ENCODE measurements at regions not wholly inside any gene's neighbourhood (a gene's known extent, or its start where the extent isn't known, plus 50 kb on each side); places are given as distances from the start of the nearest gene placed in this dataset.

DNA sequence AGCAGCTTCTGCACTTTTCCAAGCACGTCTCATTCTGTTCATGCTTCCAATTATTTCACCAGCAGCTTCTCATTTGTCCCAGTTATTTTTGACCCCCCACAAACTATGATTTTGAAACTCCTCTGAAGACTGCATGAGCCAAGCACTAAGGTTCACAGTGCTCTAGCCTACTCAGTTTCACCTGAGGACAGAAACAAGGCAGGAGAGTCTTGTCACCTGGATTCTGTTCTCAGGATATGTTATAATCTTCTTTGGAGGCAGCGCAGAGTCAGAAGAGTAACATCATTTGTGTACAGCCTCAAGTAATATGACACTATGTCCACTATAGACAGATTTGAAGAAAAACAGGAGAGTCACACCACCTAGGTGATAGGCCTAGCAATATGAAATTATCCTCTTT lies 985.1 kb upstream of the TSPY4 start:
- Mint-ChIP-seq H3K36me3 (ENCODE audit: insufficient read depth) (no peaks in the 10 kb centered on the region), H3K27me3 (ENCODE audit: low read depth) (no peaks in the 10 kb centered on the region), H3K4me3 (no peak overlapping the region), H3K9me3 (peaks cover 4% of the 10 kb centered on the region), H3K4me1 (ENCODE audit: low read depth) (no peaks in the 10 kb centered on the region)
- ATAC-seq (no peak), DNase-seq (no peak)

DNA sequence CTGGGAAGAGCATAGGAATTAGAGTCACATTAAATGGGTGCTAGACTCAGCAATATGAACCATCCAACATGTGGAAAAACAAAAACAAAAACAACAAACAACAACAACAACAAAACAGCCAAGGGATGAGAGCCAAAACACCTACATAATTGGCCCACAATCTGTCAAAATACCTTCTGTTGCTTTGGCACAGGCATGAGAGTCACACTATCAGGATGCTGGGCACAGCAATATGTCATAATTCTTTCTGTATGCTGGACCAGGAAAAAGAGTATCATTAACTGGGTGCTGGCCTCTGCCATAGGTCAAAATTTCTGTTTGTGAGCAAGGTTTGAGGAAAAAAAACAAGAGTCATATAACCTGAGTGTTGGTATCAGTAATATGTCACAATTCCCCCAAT lies 979.1 kb upstream of the TSPY4 start:
- no peaks in the 10 kb centered on the region for H3K4me1 Mint-ChIP-seq (ENCODE audit: low read depth)
- H3K27me3 Mint-ChIP-seq (ENCODE audit: low read depth) = no peaks in the 10 kb centered on the region
- ATAC-seq (no peak), DNase-seq (no peak)
- no peaks in the 10 kb centered on the region for H3K36me3 Mint-ChIP-seq (ENCODE audit: insufficient read depth)
- no peak overlapping the region for H3K4me3 Mint-ChIP-seq
- no peaks in the 10 kb centered on the region for H3K9me3 Mint-ChIP-seq

DNA sequence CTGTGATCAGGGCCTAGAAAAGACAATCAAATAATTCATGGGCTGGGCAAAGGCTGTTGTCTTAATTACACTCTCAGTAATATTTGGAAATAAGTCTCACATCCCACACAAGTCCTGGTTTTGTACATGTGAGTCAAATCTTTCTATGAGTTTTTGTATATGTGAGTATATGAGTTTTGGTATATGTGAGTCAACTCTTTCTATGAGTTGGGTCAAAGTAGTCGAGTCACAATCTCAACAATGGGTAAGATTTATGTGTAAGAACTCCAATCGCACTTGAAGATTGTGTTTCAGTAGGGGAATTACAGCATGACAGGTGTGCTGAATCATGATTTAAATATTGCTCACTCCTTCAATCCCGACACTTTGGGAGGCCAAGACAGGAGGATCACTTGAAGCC lies 975.5 kb upstream of the TSPY4 start:
- Mint-ChIP-seq H3K9me3 (no peaks in the 10 kb centered on the region), H3K4me1 (ENCODE audit: low read depth) (no peaks in the 10 kb centered on the region), H3K4me3 (no peak overlapping the region), H3K36me3 (ENCODE audit: insufficient read depth) (no peaks in the 10 kb centered on the region), H3K27me3 (ENCODE audit: low read depth) (no peaks in the 10 kb centered on the region)
- peak in 1 of 2 donors; percentile 61 for ATAC-seq
- DNase-seq = no peak

DNA sequence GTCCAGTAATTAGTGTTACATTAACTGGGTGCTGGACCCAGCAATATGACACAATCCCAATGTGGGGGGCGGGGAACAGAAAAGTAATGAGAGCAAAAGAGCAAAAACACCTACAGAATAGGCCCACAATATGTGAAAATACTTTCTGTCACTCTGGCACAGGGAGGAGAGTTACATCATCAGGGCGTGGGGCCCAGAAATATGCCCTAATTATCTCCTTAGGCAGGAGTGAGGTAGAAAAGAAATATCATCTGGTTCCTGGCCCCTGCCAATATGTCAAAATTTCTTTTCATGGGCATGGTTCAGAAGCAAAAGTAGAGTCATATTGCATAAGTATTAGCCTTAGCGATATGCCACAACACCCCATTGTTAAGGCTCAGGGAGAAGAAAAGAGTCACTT lies 959.8 kb upstream of the TSPY4 start:
- Mint-ChIP-seq H3K4me1 (ENCODE audit: low read depth) (peaks cover 3% of the 10 kb centered on the region), H3K9me3 (no peaks in the 10 kb centered on the region), H3K27me3 (ENCODE audit: low read depth) (no peaks in the 10 kb centered on the region), H3K4me3 (no peak overlapping the region), H3K36me3 (ENCODE audit: insufficient read depth) (no peaks in the 10 kb centered on the region)
- DNase-seq = no peak
- no peak for ATAC-seq

DNA sequence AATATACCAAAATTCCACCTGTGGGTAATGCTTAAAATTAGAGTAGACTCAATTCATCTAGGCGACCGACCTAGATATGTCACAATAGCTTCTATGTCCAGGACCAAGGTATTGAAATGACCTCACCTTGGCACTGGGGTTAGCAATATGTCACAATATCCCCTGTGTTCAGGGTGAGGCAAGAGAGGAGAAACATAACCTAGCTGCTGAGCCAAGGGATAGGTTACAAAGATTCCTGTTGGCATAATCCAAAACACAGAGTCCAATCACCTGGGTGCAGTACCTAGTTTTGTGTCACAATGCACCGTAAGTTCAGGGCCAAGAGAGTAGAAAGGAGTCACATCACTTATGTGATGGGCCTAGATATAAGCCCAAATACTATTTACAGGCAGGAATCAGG lies 957.5 kb upstream of the TSPY4 start:
- peaks cover 3% of the 10 kb centered on the region for H3K4me1 Mint-ChIP-seq (ENCODE audit: low read depth)
- no peaks in the 10 kb centered on the region for H3K9me3 Mint-ChIP-seq
- ATAC-seq (no peak), DNase-seq (no peak)
- no peaks in the 10 kb centered on the region for H3K27me3 Mint-ChIP-seq (ENCODE audit: low read depth)
- H3K4me3 Mint-ChIP-seq = no peak overlapping the region
- no peaks in the 10 kb centered on the region for H3K36me3 Mint-ChIP-seq (ENCODE audit: insufficient read depth)

DNA sequence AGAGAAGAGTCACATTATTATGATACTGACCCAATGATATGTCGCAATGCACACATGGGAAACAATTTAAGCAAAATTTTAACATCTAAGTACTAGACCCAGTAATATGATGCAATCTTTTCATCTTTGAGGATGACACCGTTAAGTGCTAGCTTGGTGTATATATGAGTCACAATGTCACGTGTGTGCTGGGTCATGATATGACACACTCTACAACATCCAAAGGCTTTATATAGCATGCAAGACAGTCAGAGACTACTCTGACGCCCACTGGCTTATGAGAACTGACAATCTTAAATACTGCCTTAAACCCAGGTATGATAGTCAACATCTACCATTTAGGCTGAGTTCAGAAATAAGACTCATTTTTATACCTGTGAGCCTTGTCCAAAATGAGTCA lies 955.8 kb upstream of the TSPY4 start:
- peaks cover 3% of the 10 kb centered on the region for H3K4me1 Mint-ChIP-seq (ENCODE audit: low read depth)
- ATAC-seq (peak in 1 of 2 donors; percentile 73), DNase-seq (no peak)
- H3K4me3 Mint-ChIP-seq = no peak overlapping the region
- no peaks in the 10 kb centered on the region for H3K27me3 Mint-ChIP-seq (ENCODE audit: low read depth)
- no peaks in the 10 kb centered on the region for H3K36me3 Mint-ChIP-seq (ENCODE audit: insufficient read depth)
- H3K9me3 Mint-ChIP-seq = no peaks in the 10 kb centered on the region

DNA sequence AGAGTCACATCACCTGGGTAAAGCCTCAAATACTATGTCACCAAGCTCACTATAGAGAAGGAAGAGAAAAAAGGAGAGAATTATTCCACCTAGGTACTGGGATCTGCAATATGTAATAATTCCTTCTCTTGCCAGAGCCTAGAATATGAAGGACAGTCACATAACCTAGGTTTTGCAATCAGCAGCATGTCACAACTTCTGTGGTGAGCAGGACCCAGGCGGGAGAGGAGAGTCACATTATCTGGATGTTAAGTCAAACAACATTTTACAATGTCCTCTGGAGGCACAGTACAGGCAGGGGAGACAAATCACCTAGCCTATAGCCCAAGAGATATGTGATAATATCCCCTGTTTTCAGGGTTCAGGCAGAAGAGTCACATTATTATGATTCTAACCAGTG lies 951.2 kb upstream of the TSPY4 start:
- no peak overlapping the region for H3K4me3 Mint-ChIP-seq
- no peaks in the 10 kb centered on the region for H3K9me3 Mint-ChIP-seq
- no peak for ATAC-seq
- DNase-seq = no peak
- H3K4me1 Mint-ChIP-seq (ENCODE audit: low read depth) = peaks cover 3% of the 10 kb centered on the region
- H3K27me3 Mint-ChIP-seq (ENCODE audit: low read depth) = no peaks in the 10 kb centered on the region
- no peaks in the 10 kb centered on the region for H3K36me3 Mint-ChIP-seq (ENCODE audit: insufficient read depth)

DNA sequence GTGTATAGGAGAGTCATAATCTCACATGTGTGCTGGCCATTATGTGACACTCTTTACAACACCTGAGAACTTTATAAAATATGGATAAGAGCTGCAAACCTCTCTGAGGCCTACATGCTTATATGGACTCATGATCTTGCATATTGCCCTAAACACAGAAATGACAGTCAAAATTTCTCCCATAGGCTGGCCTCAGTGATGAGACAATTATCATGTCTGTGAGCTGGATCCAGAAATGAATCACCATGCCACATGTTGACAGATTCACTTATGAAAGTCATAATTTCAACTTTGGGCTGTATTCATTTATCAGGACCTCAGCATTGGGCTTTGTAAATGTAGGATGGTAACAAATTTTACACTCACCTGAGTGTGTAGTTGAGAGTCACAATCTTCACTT lies 948.8 kb upstream of the TSPY4 start:
- Mint-ChIP-seq H3K4me3 (no peak overlapping the region), H3K9me3 (no peaks in the 10 kb centered on the region), H3K36me3 (ENCODE audit: insufficient read depth) (no peaks in the 10 kb centered on the region), H3K4me1 (ENCODE audit: low read depth) (no peaks in the 10 kb centered on the region), H3K27me3 (ENCODE audit: low read depth) (no peaks in the 10 kb centered on the region)
- no peak for DNase-seq
- ATAC-seq = peak in 1 of 2 donors; percentile 30

DNA sequence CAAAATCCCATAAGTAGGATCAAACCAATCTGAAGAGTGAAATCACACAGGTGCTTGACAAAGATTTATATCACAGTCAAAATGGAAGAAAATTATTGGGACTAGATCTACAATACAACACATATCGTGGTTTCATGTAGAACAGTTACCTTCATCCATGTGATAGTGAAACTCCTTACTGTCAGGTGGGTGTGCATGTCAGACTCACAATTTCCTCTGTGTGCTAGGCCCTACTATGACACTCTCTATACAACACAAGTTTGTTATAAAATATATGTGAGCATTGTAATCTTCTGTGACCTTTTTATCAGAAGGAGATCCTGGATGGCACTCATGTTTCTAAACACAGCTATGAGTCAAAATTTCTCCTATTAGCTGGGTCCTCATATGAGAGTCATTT lies 947.0 kb upstream of the TSPY4 start:
- Mint-ChIP-seq H3K36me3 (ENCODE audit: insufficient read depth) (no peaks in the 10 kb centered on the region), H3K4me1 (ENCODE audit: low read depth) (no peaks in the 10 kb centered on the region), H3K9me3 (no peaks in the 10 kb centered on the region), H3K27me3 (ENCODE audit: low read depth) (no peaks in the 10 kb centered on the region), H3K4me3 (no peak overlapping the region)
- DNase-seq (no peak), ATAC-seq (no peak)

DNA sequence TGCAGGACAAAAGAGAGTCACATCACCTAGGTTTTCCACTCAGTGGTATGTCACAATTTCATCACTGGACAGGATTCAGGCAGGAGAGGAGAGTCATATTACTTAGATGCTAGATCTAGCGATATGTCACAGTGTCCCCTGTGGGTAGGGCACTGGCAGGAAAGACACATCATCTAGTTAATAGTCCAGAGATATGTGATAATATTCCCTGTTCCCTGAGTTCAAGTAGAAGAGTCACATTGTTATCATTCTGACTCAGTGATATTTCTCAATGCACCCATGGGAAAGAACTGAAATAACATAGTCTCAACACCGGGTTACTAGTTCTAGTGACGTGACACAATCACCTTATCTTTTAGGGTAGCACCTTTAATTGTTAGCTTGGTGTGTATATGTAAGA lies 944.0 kb upstream of the TSPY4 start:
- no peak for DNase-seq
- Mint-ChIP-seq H3K4me3 (no peak overlapping the region), H3K27me3 (ENCODE audit: low read depth) (no peaks in the 10 kb centered on the region), H3K36me3 (ENCODE audit: insufficient read depth) (no peaks in the 10 kb centered on the region), H3K9me3 (no peaks in the 10 kb centered on the region), H3K4me1 (ENCODE audit: low read depth) (no peaks in the 10 kb centered on the region)
- no peak for ATAC-seq

DNA sequence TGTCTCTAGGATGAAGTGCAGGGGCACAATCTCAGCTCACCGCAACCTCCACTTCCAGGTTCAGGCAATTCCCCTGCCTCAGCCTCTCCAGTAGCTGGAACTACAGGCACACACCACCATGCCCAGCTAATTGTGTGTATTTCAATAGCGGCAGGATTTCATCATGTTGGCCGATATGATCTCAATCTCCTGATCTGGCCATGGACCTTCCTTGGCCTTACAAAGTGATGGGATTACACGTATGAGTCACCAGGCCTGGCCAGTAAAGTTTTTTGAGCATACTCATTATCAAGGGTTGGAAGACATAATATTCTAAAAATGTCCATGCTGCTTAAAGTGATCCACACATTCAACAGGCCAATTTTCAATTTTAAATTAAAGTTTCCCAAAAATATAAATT lies 914.4 kb upstream of the TSPY4 start:
- Mint-ChIP-seq H3K4me3 (no peak overlapping the region), H3K36me3 (ENCODE audit: insufficient read depth) (no peaks in the 10 kb centered on the region), H3K4me1 (ENCODE audit: low read depth) (no peaks in the 10 kb centered on the region), H3K27me3 (ENCODE audit: low read depth) (peaks cover 2% of the 10 kb centered on the region), H3K9me3 (no peaks in the 10 kb centered on the region)
- DNase-seq (no peak), ATAC-seq (no peak)

DNA sequence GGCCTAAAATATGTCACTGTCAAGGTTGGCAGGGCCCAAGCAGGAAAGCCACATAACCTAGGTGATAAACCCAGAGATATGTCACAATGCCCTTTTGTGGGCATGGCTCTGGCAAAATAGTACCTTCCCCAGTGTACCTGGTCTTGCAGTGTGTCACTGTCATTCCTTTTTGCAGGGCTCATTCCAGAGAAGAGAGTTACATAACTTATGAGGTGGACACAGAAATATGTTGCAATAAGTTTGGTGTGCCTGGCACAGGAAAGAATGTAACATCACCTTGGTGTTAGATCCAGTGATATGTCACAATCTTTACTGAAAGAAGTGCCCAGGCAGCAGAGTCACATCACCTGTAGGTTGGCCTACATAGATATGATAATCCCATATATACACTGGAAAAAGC lies 910.8 kb upstream of the TSPY4 start:
- ATAC-seq (no peak), DNase-seq (no peak)
- H3K27me3 Mint-ChIP-seq (ENCODE audit: low read depth) = no peaks in the 10 kb centered on the region
- H3K9me3 Mint-ChIP-seq = no peaks in the 10 kb centered on the region
- no peaks in the 10 kb centered on the region for H3K36me3 Mint-ChIP-seq (ENCODE audit: insufficient read depth)
- no peak overlapping the region for H3K4me3 Mint-ChIP-seq
- H3K4me1 Mint-ChIP-seq (ENCODE audit: low read depth) = no peaks in the 10 kb centered on the region

DNA sequence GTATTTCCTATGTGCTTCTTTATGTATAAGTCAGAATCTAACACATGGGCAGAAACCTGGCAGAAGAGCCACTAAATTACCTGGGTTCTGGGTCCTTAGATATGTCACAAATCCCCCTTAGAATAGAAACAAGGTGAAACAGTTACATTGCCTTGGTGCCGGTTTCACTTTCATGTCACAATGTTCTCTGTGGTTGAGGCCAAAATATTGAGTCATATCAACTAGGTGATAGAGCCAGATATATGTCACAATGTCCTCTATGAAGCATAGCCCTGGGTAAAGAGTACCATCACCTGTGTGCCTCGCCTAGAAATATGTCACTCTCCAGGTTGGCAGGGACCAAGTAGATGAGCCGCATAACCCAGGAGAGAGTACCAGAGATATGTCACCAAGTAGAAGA lies 899.8 kb upstream of the TSPY4 start:
- H3K36me3 Mint-ChIP-seq (ENCODE audit: insufficient read depth) = no peaks in the 10 kb centered on the region
- H3K27me3 Mint-ChIP-seq (ENCODE audit: low read depth) = no peaks in the 10 kb centered on the region
- H3K4me3 Mint-ChIP-seq = no peak overlapping the region
- H3K9me3 Mint-ChIP-seq = no peaks in the 10 kb centered on the region
- ATAC-seq (peak in 1 of 2 donors; percentile 23), DNase-seq (no peak)
- H3K4me1 Mint-ChIP-seq (ENCODE audit: low read depth) = no peaks in the 10 kb centered on the region

DNA sequence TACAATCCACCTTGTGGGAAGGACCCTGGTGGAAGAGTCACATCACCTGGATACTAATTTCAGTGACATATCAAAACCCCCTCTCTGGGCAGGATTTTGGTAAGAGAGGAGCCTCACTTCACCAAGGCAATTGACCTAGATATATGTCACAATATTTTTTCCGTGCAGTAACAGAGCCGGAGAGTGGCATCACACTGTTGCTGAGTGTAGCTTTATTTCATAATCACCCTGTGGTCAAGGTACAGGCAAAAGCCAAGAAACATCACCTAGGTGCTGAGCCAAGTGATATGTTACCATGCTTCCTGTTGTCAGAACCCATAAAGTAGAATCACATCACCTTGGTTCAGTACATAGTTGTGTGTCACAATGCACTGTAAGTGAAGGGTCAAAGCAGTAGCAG lies 895.2 kb upstream of the TSPY4 start:
- Mint-ChIP-seq H3K27me3 (ENCODE audit: low read depth) (no peaks in the 10 kb centered on the region), H3K36me3 (ENCODE audit: insufficient read depth) (no peaks in the 10 kb centered on the region), H3K9me3 (no peaks in the 10 kb centered on the region), H3K4me1 (ENCODE audit: low read depth) (no peaks in the 10 kb centered on the region), H3K4me3 (no peak overlapping the region)
- ATAC-seq = no peak
- DNase-seq = no peak

DNA sequence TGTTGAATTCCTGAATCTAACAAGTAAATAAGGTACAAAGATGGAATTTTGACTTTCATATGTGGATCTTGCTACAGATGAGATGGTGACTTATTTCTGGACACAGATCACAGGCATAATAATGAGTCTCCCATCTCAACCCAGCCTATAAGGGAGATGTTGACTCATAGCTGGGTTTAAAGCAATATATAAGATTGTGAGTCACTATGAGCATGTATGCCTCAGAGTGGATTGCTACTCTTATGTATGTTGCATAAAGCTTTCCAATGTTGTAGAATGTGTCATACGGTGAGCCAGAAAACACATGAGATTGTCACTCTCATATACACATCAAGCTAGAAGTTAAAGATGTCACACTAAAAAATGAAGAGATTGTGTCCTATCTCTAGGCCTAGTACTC lies 884.3 kb upstream of the TSPY4 start:
- ATAC-seq = peak in 1 of 2 donors; percentile 69
- H3K4me3 Mint-ChIP-seq = no peak overlapping the region
- no peak for DNase-seq
- H3K27me3 Mint-ChIP-seq (ENCODE audit: low read depth) = peaks cover 3% of the 10 kb centered on the region
- no peaks in the 10 kb centered on the region for H3K36me3 Mint-ChIP-seq (ENCODE audit: insufficient read depth)
- H3K4me1 Mint-ChIP-seq (ENCODE audit: low read depth) = no peaks in the 10 kb centered on the region
- no peaks in the 10 kb centered on the region for H3K9me3 Mint-ChIP-seq

DNA sequence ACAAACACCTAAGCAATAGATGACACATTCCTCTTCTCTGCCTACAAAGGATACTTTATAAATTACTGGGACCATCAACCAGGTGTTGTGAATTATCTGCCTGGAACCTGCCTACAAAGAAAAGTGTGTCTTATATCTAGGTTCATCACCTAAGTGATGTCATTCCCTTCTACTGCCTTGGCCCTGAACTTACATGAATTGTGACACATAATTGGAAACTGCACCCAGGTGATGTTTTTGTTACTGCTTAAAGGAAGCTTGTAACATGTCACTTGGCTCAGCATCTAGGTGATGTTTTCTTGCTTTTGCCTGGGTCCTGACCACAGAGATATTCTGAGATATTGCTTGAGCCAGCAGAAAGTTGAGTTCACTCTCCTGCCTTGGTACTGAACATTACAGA lies 870.5 kb upstream of the TSPY4 start:
- Mint-ChIP-seq H3K36me3 (ENCODE audit: insufficient read depth) (no peaks in the 10 kb centered on the region), H3K9me3 (no peaks in the 10 kb centered on the region), H3K4me3 (no peak overlapping the region), H3K4me1 (ENCODE audit: low read depth) (no peaks in the 10 kb centered on the region), H3K27me3 (ENCODE audit: low read depth) (no peaks in the 10 kb centered on the region)
- ATAC-seq = no peak
- no peak for DNase-seq

Data from activated T-cell treated with anti-CD3 and anti-CD28 coated beads, Interleukin-2, amount 50 U/mL, for 4 hours (primary cell).